ENCODE measurements at regions not wholly inside any gene's neighbourhood (a gene's known extent, or its start where the extent isn't known, plus 50 kb on each side); places are given as distances from the start of the nearest gene placed in this dataset.

GRCh38 chr14:39740454-39740853 is 308.2 kb upstream of the FBXO33 start:
- no peak for DNase-seq (ENCODE audit: low read depth in 1 of 2, low spot score in 1 of 2)
- in situ Hi-C loops (cut with HindIII; ENCODE audit: low pct_unique_long_range_greater_than_20kb, low sequenced_read_pairs), result no loop called here
- no peak for TF ChIP-seq JUND (IDR thresholded peaks at IDR 0.05; ENCODE audit: low read depth)

- no peak for DNase-seq (ENCODE audit: low read depth in 1 of 2, low spot score in 1 of 2)
- TF ChIP-seq JUND (IDR thresholded peaks at IDR 0.05; ENCODE audit: low read depth), result no peak
- in situ Hi-C loops (cut with HindIII; ENCODE audit: low pct_unique_long_range_greater_than_20kb, low sequenced_read_pairs), result no loop called here
These were observed 307.6 kb upstream of the FBXO33 start for GRCh38 chr14:39739796-39740195.

- in situ Hi-C loops (cut with HindIII; ENCODE audit: low pct_unique_long_range_greater_than_20kb, low sequenced_read_pairs), result no loop called here
- DNase-seq (ENCODE audit: low read depth in 1 of 2, low spot score in 1 of 2), result no peak
- no peak for TF ChIP-seq JUND (IDR thresholded peaks at IDR 0.05; ENCODE audit: low read depth)
These were observed 302.1 kb upstream of the FBXO33 start for GRCh38 chr14:39734306-39734705.

GRCh38 chr14:39733741-39734140 is 301.5 kb upstream of the FBXO33 start:
- no peak for DNase-seq (ENCODE audit: low read depth in 1 of 2, low spot score in 1 of 2)
- TF ChIP-seq JUND (IDR thresholded peaks at IDR 0.05; ENCODE audit: low read depth), result no peak
- in situ Hi-C loops (cut with HindIII; ENCODE audit: low pct_unique_long_range_greater_than_20kb, low sequenced_read_pairs), result no loop called here

GRCh38 chr14:39731912-39732311 is 299.7 kb upstream of the FBXO33 start:
- no peak for DNase-seq (ENCODE audit: low read depth in 1 of 2, low spot score in 1 of 2)
- in situ Hi-C loops (cut with HindIII; ENCODE audit: low pct_unique_long_range_greater_than_20kb, low sequenced_read_pairs), result no loop called here
- no peak for TF ChIP-seq JUND (IDR thresholded peaks at IDR 0.05; ENCODE audit: low read depth)

- in situ Hi-C loops (cut with HindIII; ENCODE audit: low pct_unique_long_range_greater_than_20kb, low sequenced_read_pairs), result no loop called here
- no peak for DNase-seq (ENCODE audit: low read depth in 1 of 2, low spot score in 1 of 2)
- TF ChIP-seq JUND (IDR thresholded peaks at IDR 0.05; ENCODE audit: low read depth), result no peak
These were observed 294.3 kb upstream of the FBXO33 start for GRCh38 chr14:39726563-39726962.

GRCh38 chr14:39722547-39723273 is 290.5 kb upstream of the FBXO33 start:
- no peak for TF ChIP-seq JUND (IDR thresholded peaks at IDR 0.05; ENCODE audit: low read depth)
- in situ Hi-C loops (cut with HindIII; ENCODE audit: low pct_unique_long_range_greater_than_20kb, low sequenced_read_pairs), result no loop called here
- no peak for DNase-seq (ENCODE audit: low read depth in 1 of 2, low spot score in 1 of 2)

GRCh38 chr14:39716987-39717570 is 284.8 kb upstream of the FBXO33 start:
- TF ChIP-seq JUND (IDR thresholded peaks at IDR 0.05; ENCODE audit: low read depth), result no peak
- no peak for DNase-seq (ENCODE audit: low read depth in 1 of 2, low spot score in 1 of 2)
- in situ Hi-C loops (cut with HindIII; ENCODE audit: low pct_unique_long_range_greater_than_20kb, low sequenced_read_pairs), result no loop called here

GRCh38 chr14:39712293-39712999 is 280.2 kb upstream of the FBXO33 start:
- TF ChIP-seq JUND (IDR thresholded peaks at IDR 0.05; ENCODE audit: low read depth), result no peak
- in situ Hi-C loops (cut with HindIII; ENCODE audit: low pct_unique_long_range_greater_than_20kb, low sequenced_read_pairs), result no loop called here
- DNase-seq (ENCODE audit: low read depth in 1 of 2, low spot score in 1 of 2), result no peak

- in situ Hi-C loops (cut with HindIII; ENCODE audit: low pct_unique_long_range_greater_than_20kb, low sequenced_read_pairs), result no loop called here
- peak in 1 of 2 experiments; percentile 24 for DNase-seq (ENCODE audit: low read depth in 1 of 2, low spot score in 1 of 2)
- no peak for TF ChIP-seq JUND (IDR thresholded peaks at IDR 0.05; ENCODE audit: low read depth)
These were observed 272.4 kb upstream of the FBXO33 start for GRCh38 chr14:39704594-39704993.

GRCh38 chr14:39694341-39694740 is 262.1 kb upstream of the FBXO33 start:
- in situ Hi-C loops (cut with HindIII; ENCODE audit: low pct_unique_long_range_greater_than_20kb, low sequenced_read_pairs), result no loop called here
- no peak for TF ChIP-seq JUND (IDR thresholded peaks at IDR 0.05; ENCODE audit: low read depth)
- no peak for DNase-seq (ENCODE audit: low read depth in 1 of 2, low spot score in 1 of 2)

- in situ Hi-C loops (cut with HindIII; ENCODE audit: low pct_unique_long_range_greater_than_20kb, low sequenced_read_pairs), result no loop called here
- TF ChIP-seq JUND (IDR thresholded peaks at IDR 0.05; ENCODE audit: low read depth), result no peak
- no peak for DNase-seq (ENCODE audit: low read depth in 1 of 2, low spot score in 1 of 2)
These were observed 251.5 kb upstream of the FBXO33 start for GRCh38 chr14:39683691-39684260.

GRCh38 chr14:39682582-39682981 is 250.3 kb upstream of the FBXO33 start:
- in situ Hi-C loops (cut with HindIII; ENCODE audit: low pct_unique_long_range_greater_than_20kb, low sequenced_read_pairs), result no loop called here
- no peak for TF ChIP-seq JUND (IDR thresholded peaks at IDR 0.05; ENCODE audit: low read depth)

More at GRCh38 chr14:39682582-39682981, 250.3 kb upstream of the FBXO33 start:
- no peak for DNase-seq (ENCODE audit: low read depth in 1 of 2, low spot score in 1 of 2)

Measured in T47D (cell line).